ENCODE measurements at regions not wholly inside any gene's neighbourhood (a gene's known extent, or its start where the extent isn't known, plus 50 kb on each side); places are given as distances from the start of the nearest gene placed in this dataset.

- DNase-seq, result no peak
- no peaks in the 10 kb centered on the region for H3K27me3 ChIP-seq (ENCODE audit: low read depth)
- no peak for TF ChIP-seq CTCF (IDR thresholded peaks at IDR 0.05; ENCODE audit: borderline replicate concordance)
- H3K36me3 ChIP-seq, result no peaks in the 10 kb centered on the region
- H3K9me3 ChIP-seq (replicated peaks), result no peaks in the 10 kb centered on the region
- H3K27ac ChIP-seq (replicated peaks), result no peak overlapping the region
- H3K4me1 ChIP-seq, result no peaks in the 10 kb centered on the region
- intact Hi-C loops (cut with micrococcal nuclease), result no loop called here
- H3K4me3 ChIP-seq, result no peak overlapping the region
Measured at GRCh38 chr15:97786741-97787140, 173.8 kb upstream of the ARRDC4 start.

DNA sequence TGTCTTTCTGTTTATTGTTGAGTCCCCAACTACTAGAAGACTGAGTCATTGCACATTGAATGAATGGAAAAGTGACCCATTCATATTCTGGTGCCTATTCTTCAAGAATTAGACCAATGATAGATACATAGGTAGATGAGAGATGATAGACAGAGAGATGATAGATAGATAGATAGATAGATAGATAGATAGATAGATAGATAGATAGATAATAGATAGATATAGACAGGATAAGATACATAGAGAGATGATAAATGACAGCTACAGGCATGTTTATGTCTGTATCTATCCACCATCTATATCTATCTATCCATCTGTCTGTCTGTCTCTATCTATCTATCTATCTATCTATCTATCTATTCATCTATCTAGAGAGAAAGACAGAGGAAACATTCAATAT lies 170.3 kb upstream of the ARRDC4 start:
- H3K27me3 ChIP-seq (ENCODE audit: low read depth), result peaks cover 3% of the 10 kb centered on the region
- H3K27ac ChIP-seq (replicated peaks), result no peak overlapping the region
- no peak for DNase-seq
- no peak for TF ChIP-seq CTCF (IDR thresholded peaks at IDR 0.05; ENCODE audit: borderline replicate concordance)
- no peaks in the 10 kb centered on the region for H3K36me3 ChIP-seq
- intact Hi-C loops (cut with micrococcal nuclease), result no loop called here
- H3K9me3 ChIP-seq (replicated peaks), result no peaks in the 10 kb centered on the region
- no peak overlapping the region for H3K4me3 ChIP-seq
- H3K4me1 ChIP-seq, result no peaks in the 10 kb centered on the region

- intact Hi-C loops (cut with micrococcal nuclease), result no loop called here
- Histone ChIP-seq H3K4me3 (no peak overlapping the region), H3K4me1 (no peaks in the 10 kb centered on the region), H3K36me3 (no peaks in the 10 kb centered on the region), H3K9me3 (replicated peaks) (no peaks in the 10 kb centered on the region), H3K27ac (replicated peaks) (no peak overlapping the region), H3K27me3 (ENCODE audit: low read depth) (peaks cover 3% of the 10 kb centered on the region)
- no peak for TF ChIP-seq CTCF (IDR thresholded peaks at IDR 0.05; ENCODE audit: borderline replicate concordance)
- DNase-seq, result no peak
Measured at GRCh38 chr15:97791824-97792792, 168.4 kb upstream of the ARRDC4 start.

GRCh38 chr15:97804950-97805349 lies 155.6 kb upstream of the ARRDC4 start:
- no peak overlapping the region for H3K27ac ChIP-seq (replicated peaks)
- no peak for DNase-seq
- H3K27me3 ChIP-seq (ENCODE audit: low read depth), result no peaks in the 10 kb centered on the region
- H3K36me3 ChIP-seq, result no peaks in the 10 kb centered on the region
- TF ChIP-seq CTCF (IDR thresholded peaks at IDR 0.05; ENCODE audit: borderline replicate concordance), result no peak
- no peaks in the 10 kb centered on the region for H3K4me1 ChIP-seq
- H3K4me3 ChIP-seq, result no peak overlapping the region
- H3K9me3 ChIP-seq (replicated peaks), result no peaks in the 10 kb centered on the region
- intact Hi-C loops (cut with micrococcal nuclease), result no loop called here

GRCh38 chr15:97806766-97807165 lies 153.7 kb upstream of the ARRDC4 start:
- Histone ChIP-seq H3K27ac (replicated peaks) (no peak overlapping the region), H3K4me1 (no peaks in the 10 kb centered on the region), H3K36me3 (no peaks in the 10 kb centered on the region), H3K4me3 (no peak overlapping the region), H3K27me3 (ENCODE audit: low read depth) (no peaks in the 10 kb centered on the region), H3K9me3 (replicated peaks) (peaks cover 8% of the 10 kb centered on the region)
- DNase-seq, result no peak
- no peak for TF ChIP-seq CTCF (IDR thresholded peaks at IDR 0.05; ENCODE audit: borderline replicate concordance)
- intact Hi-C loops (cut with micrococcal nuclease), result no loop called here
